HG03066 (cell line): ENCODE measurements at regions not wholly inside any gene's neighbourhood (a gene's known extent, or its start where the extent isn't known, plus 50 kb on each side); places are given as distances from the start of the nearest gene placed in this dataset.

Experiments
- ATAC-seq: cut with Tn5 transposase; IDR thresholded peaks from one replicate; pipeline ENCODE4 v1.9.1; 2021; ENCODE audit warnings: low read depth; ENCODE audit not compliant: unreplicated experiment

DNA sequence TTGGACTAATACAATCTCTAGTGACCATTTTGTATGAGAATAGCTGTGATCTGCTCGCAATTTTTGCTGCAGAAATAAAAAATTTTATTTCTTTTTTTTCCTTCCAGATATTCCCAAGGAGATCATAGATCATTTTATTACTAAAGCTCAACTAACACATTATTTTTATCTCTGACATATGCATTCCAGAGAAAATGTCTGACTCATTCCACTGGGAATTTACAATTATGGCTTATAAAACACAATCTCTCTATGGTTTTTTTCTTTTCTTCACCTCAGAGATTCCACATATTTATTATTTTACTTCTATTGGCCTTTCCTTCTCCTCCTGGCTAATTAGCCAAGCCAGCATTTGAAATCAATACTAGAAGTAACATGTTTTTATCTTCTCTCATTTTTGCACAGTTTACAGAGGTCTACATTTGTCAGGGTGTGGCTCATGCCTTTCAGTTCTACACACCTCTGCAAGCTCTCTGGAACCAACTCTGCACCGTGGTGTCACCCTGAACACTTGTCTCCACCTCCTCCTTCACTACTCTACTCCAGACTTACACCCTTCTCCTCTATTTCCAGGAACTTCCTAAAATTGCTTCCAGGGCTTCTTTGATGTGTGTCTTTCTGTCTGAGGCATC is 59.8 kb upstream of the GPM6A start:
- ATAC-seq, result no peak

- ATAC-seq, result no peak
Measured at GRCh38 chr4:175873707-175874106, 61.6 kb upstream of the GPM6A start.

GRCh38 chr4:175874306-175874705 is 62.2 kb upstream of the GPM6A start:
- no peak for ATAC-seq

DNA sequence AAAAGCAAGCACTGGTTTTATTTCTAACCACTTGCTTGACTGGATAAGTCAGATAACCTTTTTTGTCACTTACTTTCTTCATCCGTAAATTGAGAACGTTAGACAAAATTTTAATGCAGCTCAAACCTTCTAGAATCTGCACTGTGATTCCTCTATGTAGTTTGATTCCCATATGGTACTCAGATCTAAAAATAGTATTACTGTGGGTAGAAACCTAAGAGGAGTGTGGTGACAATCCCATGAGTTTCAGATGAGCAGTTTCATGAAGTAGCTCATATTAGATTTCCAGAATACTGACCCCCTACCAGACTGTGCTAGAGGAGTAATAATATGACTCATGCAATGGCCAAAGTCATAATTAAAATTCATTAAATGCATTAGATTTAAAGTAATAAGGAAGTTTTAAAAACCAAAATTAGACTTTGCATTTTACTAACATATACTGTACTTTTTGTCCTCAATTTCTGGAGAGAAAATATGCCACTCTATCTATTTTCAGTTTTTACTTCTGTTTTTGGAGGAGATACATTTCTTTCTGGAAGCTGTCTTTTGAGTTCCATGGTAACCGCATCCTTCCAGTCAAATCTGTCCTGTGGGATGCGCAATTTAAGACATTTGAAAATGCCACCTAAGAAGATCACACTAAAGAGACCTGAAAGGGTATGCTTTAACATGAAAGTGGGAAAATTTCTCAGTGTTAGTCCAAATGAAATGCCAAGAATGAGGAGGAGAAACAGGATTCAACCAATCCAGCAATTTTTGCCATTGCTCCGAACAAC is 64.1 kb upstream of the GPM6A start:
- no peak for ATAC-seq

DNA sequence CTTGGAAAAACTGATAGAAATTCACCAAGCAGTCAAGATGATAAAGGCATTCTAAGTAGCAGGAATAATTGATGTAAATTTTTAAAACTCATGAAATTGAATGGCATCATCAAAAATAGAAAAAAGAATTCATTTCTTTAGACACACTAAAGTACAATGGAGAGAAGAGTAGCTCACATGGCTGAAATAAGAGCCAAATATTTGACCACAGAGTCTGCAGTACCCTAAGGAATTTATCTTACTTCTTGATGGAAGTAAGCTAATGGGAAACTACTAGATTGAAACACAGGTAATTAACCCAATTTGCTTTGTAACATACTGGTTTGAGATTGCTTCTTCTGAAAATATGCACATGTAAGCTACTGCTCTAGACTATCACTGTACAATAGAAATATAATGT is 70.8 kb upstream of the GPM6A start:
- ATAC-seq, result no peak

DNA sequence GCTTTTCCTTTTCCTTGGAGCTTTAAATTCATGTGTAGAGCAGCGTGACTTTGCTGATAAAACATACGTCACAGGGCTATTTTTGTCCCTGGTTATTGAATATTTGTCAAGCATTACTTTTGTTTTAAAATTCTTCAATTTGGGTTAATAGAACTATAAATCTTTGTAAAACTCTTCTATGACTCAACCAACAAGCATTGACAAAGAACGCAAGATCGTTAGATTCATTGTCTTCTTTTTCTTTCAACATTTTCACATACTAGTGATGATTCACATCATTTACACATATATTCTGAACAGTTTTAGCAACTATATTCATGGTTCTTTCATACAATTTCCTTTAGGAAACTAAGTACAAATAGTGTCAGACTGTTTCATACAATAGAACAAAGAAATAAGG is 72.0 kb upstream of the GPM6A start:
- ATAC-seq, result no peak

DNA sequence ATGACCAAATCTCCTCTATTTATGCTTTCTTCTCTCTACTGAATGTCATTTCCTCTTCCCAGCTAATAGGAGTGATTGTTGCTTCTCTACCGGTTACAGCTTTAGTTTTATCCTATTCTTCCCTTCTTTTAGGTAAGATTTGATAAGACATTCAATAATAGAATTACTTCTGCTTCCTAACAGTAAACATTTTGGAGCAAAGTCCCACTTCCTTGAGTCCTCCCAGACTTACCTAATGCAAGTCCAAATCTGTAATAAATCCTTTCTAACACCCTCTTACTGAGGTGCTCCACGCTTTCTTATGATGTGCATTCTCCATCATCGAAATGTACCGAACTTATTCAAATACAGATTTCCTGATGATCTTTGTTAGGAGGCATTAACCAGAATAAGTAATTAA is 79.2 kb upstream of the GPM6A start:
- ATAC-seq, result no peak

DNA sequence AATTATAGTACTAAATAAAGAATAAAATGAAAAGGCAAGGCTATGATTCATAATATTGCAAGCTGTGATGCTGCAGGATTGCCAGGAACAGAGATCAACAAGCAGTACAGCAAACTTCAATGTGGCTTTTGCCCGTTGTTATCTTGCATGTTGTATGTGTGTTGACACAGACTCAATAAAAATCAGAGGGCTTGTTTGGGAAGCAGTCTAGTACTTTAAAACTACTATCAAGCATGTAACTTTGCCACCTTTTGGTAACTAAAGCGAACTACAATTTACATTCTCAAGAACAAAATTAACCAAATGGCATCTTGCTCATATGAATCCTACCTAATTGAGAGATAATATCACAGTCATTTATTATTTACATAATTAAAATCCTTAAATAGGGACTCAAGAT is 79.8 kb upstream of the GPM6A start:
- ATAC-seq, result peak; percentile 50

DNA sequence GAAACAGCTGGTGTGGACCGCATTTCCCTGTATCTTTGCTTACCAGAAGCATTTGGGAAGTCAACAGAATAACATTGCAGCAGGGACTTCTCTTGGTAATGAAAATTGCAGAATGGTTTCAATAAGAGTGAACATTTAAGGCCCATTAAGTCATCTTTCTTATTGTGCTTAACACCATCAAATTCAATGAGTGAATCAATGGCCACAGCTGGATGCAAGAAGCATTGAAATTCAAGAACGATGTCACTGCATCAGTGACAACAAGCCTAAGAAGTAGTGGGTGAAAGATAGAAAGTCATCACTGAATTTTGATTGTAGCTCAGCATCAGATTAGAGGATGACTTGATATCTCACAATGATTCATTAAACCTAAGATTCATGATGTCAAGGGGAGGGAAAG is 93.9 kb upstream of the GPM6A start:
- no peak for ATAC-seq

GRCh38 chr4:175906384-175906783 is 94.3 kb upstream of the GPM6A start:
- no peak for ATAC-seq

GRCh38 chr4:175910700-175911099 is 98.6 kb upstream of the GPM6A start:
- no peak for ATAC-seq

DNA sequence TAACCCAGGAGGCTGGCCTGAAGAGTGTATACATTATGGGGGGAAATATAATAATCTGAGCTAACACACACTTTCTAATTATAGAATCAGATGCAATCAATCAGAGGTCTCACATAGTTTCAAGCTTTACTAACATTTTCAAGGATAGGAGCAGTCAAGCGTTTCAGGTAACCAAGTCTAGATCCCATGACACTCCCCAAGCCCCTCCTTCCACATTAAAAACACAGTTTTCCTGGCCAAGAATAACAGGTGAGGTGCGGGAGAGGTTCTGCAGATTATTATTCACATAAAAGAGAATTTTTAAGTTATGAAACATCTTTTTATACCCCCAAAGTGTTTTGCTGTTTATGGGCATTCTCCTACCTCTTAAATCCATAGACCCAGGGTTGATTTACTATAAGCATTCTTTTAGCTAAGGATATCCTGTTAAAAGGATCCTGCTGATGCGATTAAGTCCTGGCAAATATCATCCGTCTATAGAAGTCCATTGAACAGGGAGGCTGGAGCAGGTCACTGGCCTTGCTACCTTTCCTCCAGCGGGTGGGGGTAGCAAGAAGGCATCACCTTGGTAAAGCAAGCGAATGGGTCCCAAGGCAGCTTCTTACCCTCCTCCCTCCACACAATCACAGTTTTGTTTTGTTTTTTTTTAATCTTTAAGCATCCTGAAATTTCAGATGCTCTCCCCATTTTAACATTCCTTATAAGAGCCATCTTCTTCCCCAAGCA is 104.7 kb upstream of the GPM6A start:
- ATAC-seq, result no peak

DNA sequence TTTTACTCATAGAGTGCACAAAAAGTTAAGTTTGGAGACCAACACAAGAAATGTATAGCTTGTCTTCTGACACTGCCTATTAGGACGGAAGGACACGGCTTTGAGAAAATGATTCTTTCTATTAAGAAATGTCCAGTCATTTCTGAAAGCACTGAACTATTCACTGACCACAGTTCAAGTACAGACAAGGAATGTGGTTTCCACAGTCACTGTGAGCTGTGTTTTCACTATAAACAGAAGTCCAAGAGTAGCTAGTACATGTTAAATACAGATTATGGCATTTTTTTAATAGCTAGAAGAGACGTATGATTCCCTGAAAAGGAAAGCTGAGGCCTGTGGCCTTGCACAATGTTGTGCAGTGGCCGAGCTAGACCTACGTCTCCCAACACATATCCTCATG is 115.1 kb upstream of the GPM6A start:
- ATAC-seq, result no peak

- no peak for ATAC-seq
Measured at GRCh38 chr4:175929441-175929840, 117.4 kb upstream of the GPM6A start.

GRCh38 chr4:175929932-175930331 is 117.9 kb upstream of the GPM6A start:
- no peak for ATAC-seq

- ATAC-seq, result no peak
Measured at GRCh38 chr4:175930471-175930870, 118.4 kb upstream of the GPM6A start.

GRCh38 chr4:175932116-175932515 is 120.1 kb upstream of the GPM6A start:
- no peak for ATAC-seq

- ATAC-seq, result no peak
Measured at GRCh38 chr4:175934506-175934905, 122.4 kb upstream of the GPM6A start.

DNA sequence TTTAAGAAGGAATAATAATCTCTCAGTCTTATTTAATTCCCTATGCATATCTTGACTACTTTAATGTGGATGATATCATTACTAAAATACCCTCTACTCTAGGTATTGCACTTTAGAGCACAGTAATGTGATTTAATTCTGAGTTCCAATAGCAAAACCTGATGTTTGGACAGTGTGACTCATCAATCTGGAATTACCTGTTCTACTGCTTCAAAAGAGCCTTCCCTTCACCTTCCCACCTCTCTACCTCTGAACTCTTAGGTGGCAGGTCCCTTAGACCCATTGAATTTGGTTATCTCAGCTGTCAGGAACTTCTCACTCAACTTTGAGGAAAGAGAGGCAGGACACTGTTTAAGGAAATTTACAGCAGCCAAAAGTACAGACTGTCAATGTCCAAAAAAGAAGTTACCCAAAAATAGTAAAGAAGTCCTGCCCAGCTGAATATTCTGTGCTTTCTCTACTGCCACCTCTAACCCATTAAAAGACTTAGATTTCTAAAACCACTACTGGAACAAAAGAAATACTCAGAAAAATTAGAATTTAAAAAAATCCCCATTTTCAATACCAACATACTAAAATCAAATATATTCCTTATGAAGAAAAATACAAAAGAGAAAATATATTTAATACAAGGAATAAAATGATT is 123.1 kb upstream of the GPM6A start:
- no peak for ATAC-seq

- no peak for ATAC-seq
Measured at GRCh38 chr4:175944126-175944910, 121.3 kb upstream of the WDR17 start.
